Stimulated activated memory B cell treated with anti-CD40 and anti-IgM and Interleukin-4, amounts not matched to agents 10 μg/mL and 1 μg/mL and 100 μg/mL, for 72 hours (primary cell): ENCODE measurements at regions not wholly inside any gene's neighbourhood (a gene's known extent, or its start where the extent isn't known, plus 50 kb on each side); places are given as distances from the start of the nearest gene placed in this dataset.

Source experiments
- ATAC-seq: fragments of 150-1000 bp; cut with Tn5 transposase; 2 replicates; pipeline ENCODE4 v1.10.0; 2021
- H3K27ac Mint-ChIP-seq: one replicate; pipeline ENCODE4 v1.8.0; 2022; ENCODE audit warnings: mild to moderate bottlenecking, mixed read lengths
- H3K27me3 Mint-ChIP-seq: one replicate; pipeline ENCODE4 v1.8.0; 2022; ENCODE audit warnings: mixed read lengths
- H3K36me3 Mint-ChIP-seq: one replicate; pipeline ENCODE4 v1.8.0; 2022; ENCODE audit warnings: mixed read lengths
- H3K4me1 Mint-ChIP-seq: one replicate; pipeline ENCODE4 v1.8.0; 2022; ENCODE audit warnings: mixed read lengths
- H3K4me3 Mint-ChIP-seq: one replicate; pipeline ENCODE4 v1.8.0; 2022; ENCODE audit warnings: mild to moderate bottlenecking, moderate library complexity, mixed read lengths
- H3K9me3 Mint-ChIP-seq: one replicate; pipeline ENCODE4 v1.8.0; 2022; ENCODE audit warnings: mixed read lengths

GRCh38 chr12:28963554-28963953 lies 185.5 kb upstream of the FAR2 start:
- no peak overlapping the region for H3K27ac Mint-ChIP-seq
- ATAC-seq = no peak
- H3K27me3 Mint-ChIP-seq = no peaks in the 10 kb centered on the region
- no peak overlapping the region for H3K4me3 Mint-ChIP-seq
- H3K9me3 Mint-ChIP-seq = peaks cover 3% of the 10 kb centered on the region
- H3K4me1 Mint-ChIP-seq = no peaks in the 10 kb centered on the region
- no peaks in the 10 kb centered on the region for H3K36me3 Mint-ChIP-seq

- H3K4me3 Mint-ChIP-seq = no peak overlapping the region
- no peaks in the 10 kb centered on the region for H3K9me3 Mint-ChIP-seq
- no peak for ATAC-seq
- H3K27ac Mint-ChIP-seq = no peak overlapping the region
- no peaks in the 10 kb centered on the region for H3K27me3 Mint-ChIP-seq
- H3K36me3 Mint-ChIP-seq = no peaks in the 10 kb centered on the region
- H3K4me1 Mint-ChIP-seq = no peaks in the 10 kb centered on the region
These were observed 182.9 kb upstream of the FAR2 start for GRCh38 chr12:28966046-28966780.

- Mint-ChIP-seq H3K4me1 (no peaks in the 10 kb centered on the region), H3K27ac (no peak overlapping the region), H3K27me3 (no peaks in the 10 kb centered on the region), H3K36me3 (no peaks in the 10 kb centered on the region), H3K4me3 (no peak overlapping the region), H3K9me3 (no peaks in the 10 kb centered on the region)
- ATAC-seq = peak; percentile 24
These were observed 181.7 kb upstream of the FAR2 start for GRCh38 chr12:28967426-28967825.

GRCh38 chr12:28973491-28973890 lies 175.6 kb upstream of the FAR2 start:
- H3K9me3 Mint-ChIP-seq = no peaks in the 10 kb centered on the region
- no peak overlapping the region for H3K27ac Mint-ChIP-seq

GRCh38 chr12:28974166-28974565 lies 174.9 kb upstream of the FAR2 start:
- H3K9me3 Mint-ChIP-seq = no peaks in the 10 kb centered on the region
- no peaks in the 10 kb centered on the region for H3K27me3 Mint-ChIP-seq
- H3K4me3 Mint-ChIP-seq = no peak overlapping the region
- ATAC-seq = no peak
- H3K36me3 Mint-ChIP-seq = no peaks in the 10 kb centered on the region
- no peaks in the 10 kb centered on the region for H3K4me1 Mint-ChIP-seq
- no peak overlapping the region for H3K27ac Mint-ChIP-seq

More at GRCh38 chr12:28973491-28973890, 175.6 kb upstream of the FAR2 start:
- no peak for ATAC-seq
- Mint-ChIP-seq H3K27me3 (no peaks in the 10 kb centered on the region), H3K4me3 (no peak overlapping the region), H3K4me1 (no peaks in the 10 kb centered on the region), H3K36me3 (no peaks in the 10 kb centered on the region)

GRCh38 chr12:28974883-28975282 lies 174.2 kb upstream of the FAR2 start:
- H3K4me1 Mint-ChIP-seq = no peaks in the 10 kb centered on the region

GRCh38 chr12:28975564-28976340 lies 173.3 kb upstream of the FAR2 start:
- no peaks in the 10 kb centered on the region for H3K27me3 Mint-ChIP-seq
- no peaks in the 10 kb centered on the region for H3K36me3 Mint-ChIP-seq
- no peak overlapping the region for H3K27ac Mint-ChIP-seq
- no peak for ATAC-seq
- no peaks in the 10 kb centered on the region for H3K9me3 Mint-ChIP-seq
- no peaks in the 10 kb centered on the region for H3K4me1 Mint-ChIP-seq
- H3K4me3 Mint-ChIP-seq = no peak overlapping the region

More at GRCh38 chr12:28974883-28975282, 174.2 kb upstream of the FAR2 start:
- Mint-ChIP-seq H3K4me3 (no peak overlapping the region), H3K27ac (no peak overlapping the region), H3K36me3 (no peaks in the 10 kb centered on the region), H3K9me3 (no peaks in the 10 kb centered on the region), H3K27me3 (no peaks in the 10 kb centered on the region)
- no peak for ATAC-seq

- H3K4me1 Mint-ChIP-seq = no peaks in the 10 kb centered on the region
- no peaks in the 10 kb centered on the region for H3K36me3 Mint-ChIP-seq
- no peak for ATAC-seq
- H3K9me3 Mint-ChIP-seq = no peaks in the 10 kb centered on the region
- no peak overlapping the region for H3K4me3 Mint-ChIP-seq
- H3K27me3 Mint-ChIP-seq = no peaks in the 10 kb centered on the region
- no peak overlapping the region for H3K27ac Mint-ChIP-seq
These were observed 168.6 kb upstream of the FAR2 start for GRCh38 chr12:28980436-28980835.

GRCh38 chr12:28987538-28988324 lies 161.3 kb upstream of the FAR2 start:
- ATAC-seq = no peak
- Mint-ChIP-seq H3K4me3 (no peak overlapping the region), H3K4me1 (no peaks in the 10 kb centered on the region), H3K36me3 (no peaks in the 10 kb centered on the region), H3K9me3 (no peaks in the 10 kb centered on the region), H3K27me3 (no peaks in the 10 kb centered on the region), H3K27ac (no peak overlapping the region)

GRCh38 chr12:28988325-28988704 lies 160.8 kb upstream of the FAR2 start:
- no peak for ATAC-seq
- Mint-ChIP-seq H3K27ac (no peak overlapping the region), H3K4me1 (no peaks in the 10 kb centered on the region), H3K4me3 (no peak overlapping the region), H3K36me3 (no peaks in the 10 kb centered on the region), H3K9me3 (no peaks in the 10 kb centered on the region), H3K27me3 (no peaks in the 10 kb centered on the region)

GRCh38 chr12:28991626-28992025 lies 157.5 kb upstream of the FAR2 start:
- H3K4me1 Mint-ChIP-seq = no peaks in the 10 kb centered on the region
- H3K36me3 Mint-ChIP-seq = no peaks in the 10 kb centered on the region
- H3K4me3 Mint-ChIP-seq = no peak overlapping the region
- no peak overlapping the region for H3K27ac Mint-ChIP-seq
- H3K9me3 Mint-ChIP-seq = no peaks in the 10 kb centered on the region
- ATAC-seq = no peak
- H3K27me3 Mint-ChIP-seq = no peaks in the 10 kb centered on the region

- H3K36me3 Mint-ChIP-seq = no peaks in the 10 kb centered on the region
- H3K4me1 Mint-ChIP-seq = no peaks in the 10 kb centered on the region
- no peaks in the 10 kb centered on the region for H3K27me3 Mint-ChIP-seq
- no peak overlapping the region for H3K4me3 Mint-ChIP-seq
- no peak for ATAC-seq
- H3K27ac Mint-ChIP-seq = no peak overlapping the region
- H3K9me3 Mint-ChIP-seq = no peaks in the 10 kb centered on the region
These were observed 155.4 kb upstream of the FAR2 start for GRCh38 chr12:28993720-28994119.

GRCh38 chr12:28994179-28994715 lies 154.8 kb upstream of the FAR2 start:
- Mint-ChIP-seq H3K27ac (no peak overlapping the region), H3K36me3 (no peaks in the 10 kb centered on the region), H3K4me1 (no peaks in the 10 kb centered on the region), H3K9me3 (no peaks in the 10 kb centered on the region), H3K27me3 (no peaks in the 10 kb centered on the region), H3K4me3 (no peak overlapping the region)
- no peak for ATAC-seq

GRCh38 chr12:28996688-28997087 lies 152.4 kb upstream of the FAR2 start:
- Mint-ChIP-seq H3K27me3 (peaks cover 7% of the 10 kb centered on the region), H3K9me3 (peaks cover 3% of the 10 kb centered on the region), H3K4me1 (no peaks in the 10 kb centered on the region), H3K27ac (no peak overlapping the region), H3K36me3 (no peaks in the 10 kb centered on the region), H3K4me3 (no peak overlapping the region)
- no peak for ATAC-seq

- H3K36me3 Mint-ChIP-seq = no peaks in the 10 kb centered on the region
- no peak overlapping the region for H3K4me3 Mint-ChIP-seq
- ATAC-seq = no peak
- H3K27ac Mint-ChIP-seq = no peak overlapping the region
- peaks cover 3% of the 10 kb centered on the region for H3K9me3 Mint-ChIP-seq
- H3K4me1 Mint-ChIP-seq = no peaks in the 10 kb centered on the region
- peaks cover 7% of the 10 kb centered on the region for H3K27me3 Mint-ChIP-seq
These were observed 150.4 kb upstream of the FAR2 start for GRCh38 chr12:28998662-28999120.
